Astrocyte (in vitro differentiated cells and primary cell): ENCODE measurements at regions not wholly inside any gene's neighbourhood (a gene's known extent, or its start where the extent isn't known, plus 50 kb on each side); places are given as distances from the start of the nearest gene placed in this dataset.
"Not testable (repeated sequence)": the region's sequence is repeated elsewhere in the genome, so short reads cannot be mapped to it uniquely, and the experiment has no call there.

ENCODE experiments used
- DNase-seq: peaks from one replicate; pipeline ENCODE4 v3.0.0-alpha.2; 2010; ENCODE audit warnings: low read depth
- FAIRE-seq: peaks from 2 replicates; lab custom pipeline; 2011; peaks lifted over from hg19 to GRCh38; lab: Jason Lieb, UNC
- H2AFZ ChIP-seq: 2 replicates; pipeline ENCODE4 v1.6.0; 2012; ENCODE audit warnings: low read depth, low read length, inconsistent platforms
- H3K27ac ChIP-seq: 2 replicates; pipeline ENCODE4 v1.5.1; 2011; ENCODE audit warnings: low read depth, low read length, inconsistent platforms
- H3K27me3 ChIP-seq: 2 replicates; pipeline ENCODE4 v1.6.0; 2011; ENCODE audit warnings: low read length, inconsistent platforms; ENCODE audit not compliant: insufficient read depth
- H3K36me3 ChIP-seq: 2 replicates; pipeline ENCODE4 v1.5.1; 2011; ENCODE audit warnings: low read length, inconsistent platforms; ENCODE audit not compliant: insufficient read depth
- H3K4me1 ChIP-seq: 2 replicates; pipeline ENCODE4 v1.5.1; 2011; ENCODE audit warnings: low read length, inconsistent platforms; ENCODE audit not compliant: insufficient read depth
- H3K4me2 ChIP-seq: 2 replicates; pipeline ENCODE4 v1.6.0; 2012; ENCODE audit warnings: low read length, inconsistent platforms
- H3K4me3 ChIP-seq: 2 replicates; pipeline ENCODE4 v1.5.1; 2011; ENCODE audit warnings: low read depth, mild to moderate bottlenecking, low read length, inconsistent platforms; ENCODE audit not compliant: insufficient read depth
- H3K79me2 ChIP-seq: 2 replicates; pipeline ENCODE4 v1.6.0; 2012; ENCODE audit warnings: mild to moderate bottlenecking, low read length, inconsistent platforms; ENCODE audit not compliant: insufficient read depth
- H3K9ac ChIP-seq: 2 replicates; pipeline ENCODE4 v1.6.0; 2012; ENCODE audit warnings: mild to moderate bottlenecking, low read length, inconsistent platforms
- H3K9me3 ChIP-seq: 2 replicates; pipeline ENCODE4 v1.5.1; 2012; ENCODE audit warnings: low read depth, mild to moderate bottlenecking, low read length, inconsistent platforms; ENCODE audit not compliant: insufficient read depth
- H4K20me1 ChIP-seq: 2 replicates; pipeline ENCODE4 v1.6.0; 2012; ENCODE audit warnings: low read length, inconsistent platforms; ENCODE audit not compliant: insufficient read depth
- H3K27ac Mint-ChIP-seq: one replicate; pipeline ENCODE4 v1.8.0; 2021; ENCODE audit warnings: mild to moderate bottlenecking, mixed read lengths; ENCODE audit not compliant: unreplicated experiment
- H3K27me3 Mint-ChIP-seq: one replicate; pipeline ENCODE4 v1.8.0; 2021; ENCODE audit warnings: low read depth, mixed read lengths; ENCODE audit not compliant: unreplicated experiment
- H3K36me3 Mint-ChIP-seq: one replicate; pipeline ENCODE4 v1.8.0; 2021; ENCODE audit warnings: low read depth, mixed read lengths; ENCODE audit not compliant: unreplicated experiment
- H3K4me1 Mint-ChIP-seq: one replicate; pipeline ENCODE4 v1.8.0; 2021; ENCODE audit warnings: low read depth, mixed read lengths; ENCODE audit not compliant: unreplicated experiment
- H3K4me3 Mint-ChIP-seq: one replicate; pipeline ENCODE4 v1.8.0; 2021; ENCODE audit warnings: mild to moderate bottlenecking, moderate library complexity, mixed read lengths; ENCODE audit not compliant: unreplicated experiment
- H3K9me3 Mint-ChIP-seq: one replicate; pipeline ENCODE4 v1.8.0; 2021; ENCODE audit warnings: mild to moderate bottlenecking, mixed read lengths; ENCODE audit not compliant: unreplicated experiment

- H4K20me1 ChIP-seq, DNase-seq, H3K27ac Mint-ChIP-seq, H3K27me3 ChIP-seq, H3K4me1 ChIP-seq, H3K27ac ChIP-seq, H3K9me3 Mint-ChIP-seq, H3K36me3 Mint-ChIP-seq, H3K36me3 ChIP-seq, H3K4me3 Mint-ChIP-seq, H3K9me3 ChIP-seq, H3K9ac ChIP-seq, H2AFZ ChIP-seq, H3K4me2 ChIP-seq, FAIRE-seq, H3K79me2 ChIP-seq, H3K4me3 ChIP-seq, H3K27me3 Mint-ChIP-seq, H3K4me1 Mint-ChIP-seq: not testable (repeated sequence)
These were observed 352.4 kb upstream of the NOTCH2NLA start for GRCh38 chr1:146581229-146581628.

- H3K36me3 ChIP-seq, H3K27me3 Mint-ChIP-seq, H3K27ac Mint-ChIP-seq, H3K79me2 ChIP-seq, H3K4me1 ChIP-seq, H3K4me3 ChIP-seq, H3K4me3 Mint-ChIP-seq, H2AFZ ChIP-seq, H3K27ac ChIP-seq, H3K9me3 ChIP-seq, H3K4me1 Mint-ChIP-seq, H4K20me1 ChIP-seq, FAIRE-seq, H3K9me3 Mint-ChIP-seq, H3K4me2 ChIP-seq, H3K27me3 ChIP-seq, H3K36me3 Mint-ChIP-seq, DNase-seq, H3K9ac ChIP-seq: not testable (repeated sequence)
These were observed 338.7 kb upstream of the NOTCH2NLA start for GRCh38 chr1:146567541-146567940.

- not testable (repeated sequence) for H4K20me1 ChIP-seq, H3K27me3 Mint-ChIP-seq, H3K9me3 ChIP-seq, H3K36me3 Mint-ChIP-seq, H3K79me2 ChIP-seq, DNase-seq, H3K9me3 Mint-ChIP-seq, H2AFZ ChIP-seq, H3K27ac Mint-ChIP-seq, H3K4me1 ChIP-seq, H3K27ac ChIP-seq, H3K4me3 ChIP-seq, H3K4me2 ChIP-seq, H3K36me3 ChIP-seq, H3K27me3 ChIP-seq, H3K4me1 Mint-ChIP-seq, H3K9ac ChIP-seq, H3K4me3 Mint-ChIP-seq, FAIRE-seq
These were observed 329.2 kb upstream of the NOTCH2NLA start for GRCh38 chr1:146558032-146558431.

GRCh38 chr1:146556405-146556804, 327.6 kb upstream of the NOTCH2NLA start:
- not testable (repeated sequence) for DNase-seq, H3K4me1 Mint-ChIP-seq, H4K20me1 ChIP-seq, H3K9ac ChIP-seq, H3K36me3 ChIP-seq, H3K36me3 Mint-ChIP-seq, H3K4me3 Mint-ChIP-seq, H3K4me1 ChIP-seq, H3K27ac Mint-ChIP-seq, H3K4me3 ChIP-seq, H3K79me2 ChIP-seq, H2AFZ ChIP-seq, H3K27me3 ChIP-seq, H3K9me3 ChIP-seq, H3K9me3 Mint-ChIP-seq, FAIRE-seq, H3K27ac ChIP-seq, H3K27me3 Mint-ChIP-seq, H3K4me2 ChIP-seq

- not testable (repeated sequence) for DNase-seq, H3K27ac ChIP-seq, H3K27me3 Mint-ChIP-seq, H3K9me3 Mint-ChIP-seq, H3K4me3 ChIP-seq, H3K4me3 Mint-ChIP-seq, H3K27me3 ChIP-seq, H3K4me1 ChIP-seq, H3K9ac ChIP-seq, H3K4me1 Mint-ChIP-seq, FAIRE-seq, H3K79me2 ChIP-seq, H3K27ac Mint-ChIP-seq, H4K20me1 ChIP-seq, H3K36me3 Mint-ChIP-seq, H2AFZ ChIP-seq, H3K4me2 ChIP-seq, H3K36me3 ChIP-seq, H3K9me3 ChIP-seq
These were observed 323.6 kb upstream of the NOTCH2NLA start for GRCh38 chr1:146552414-146552813.

- H3K9me3 Mint-ChIP-seq, H2AFZ ChIP-seq, H3K27me3 Mint-ChIP-seq, H3K27ac Mint-ChIP-seq, FAIRE-seq, H3K27me3 ChIP-seq, DNase-seq, H3K4me3 ChIP-seq, H3K9ac ChIP-seq, H3K36me3 ChIP-seq, H3K4me1 ChIP-seq, H3K4me2 ChIP-seq, H3K36me3 Mint-ChIP-seq, H4K20me1 ChIP-seq, H3K27ac ChIP-seq, H3K4me1 Mint-ChIP-seq, H3K79me2 ChIP-seq, H3K4me3 Mint-ChIP-seq, H3K9me3 ChIP-seq: not testable (repeated sequence)
These were observed 319.9 kb upstream of the NOTCH2NLA start for GRCh38 chr1:146548684-146549083.
